H1 (cell line): ENCODE measurements at regions not wholly inside any gene's neighbourhood (a gene's known extent, or its start where the extent isn't known, plus 50 kb on each side); places are given as distances from the start of the nearest gene placed in this dataset.

Source experiments
- CTCF ChIA-PET: fragments of 300-600 bp; sonication (Branson Sonifier 250); formaldehyde crosslinking; loops from one replicate; lab custom pipeline; 2021; ENCODE audit not compliant: partially characterized antibody; lab: Charles Lee
- POLR2A ChIA-PET: fragments of 300-600 bp; sonication (Branson Sonifier 250); formaldehyde crosslinking; loops from one replicate; lab custom pipeline; 2021; ENCODE audit warnings: inconsistent platforms; ENCODE audit not compliant: partially characterized antibody; lab: Charles Lee
- DNase-seq, 2 experiments: peaks; one replicate each; pipeline versions ENCODE4 v3.0.0 to v3.0.0-alpha.2; 2010 to 2022; ENCODE audit warnings: low spot score in 2 of 2, low read depth in 1 of 2, mixed read lengths in 1 of 2
- FAIRE-seq: peaks from 2 replicates; lab custom pipeline; 2011; peaks lifted over from hg19 to GRCh38; lab: Jason Lieb, UNC
- H2AFZ ChIP-seq: 2 replicates; pipeline ENCODE4 v1.8.1; 2012; ENCODE audit warnings: low read length, inconsistent platforms
- H2AK5ac ChIP-seq: 2 replicates; pipeline ENCODE4 v1.6.1; 2013; ENCODE audit warnings: low read depth, low read length
- H2BK120ac ChIP-seq: replicated peaks from 2 replicates; pipeline ENCODE3; 2013; ENCODE audit warnings: low read depth, low read length, inconsistent platforms
- H2BK12ac ChIP-seq: 2 replicates; pipeline ENCODE4 v1.6.1; 2013; ENCODE audit warnings: low read depth, low read length
- H2BK15ac ChIP-seq: 2 replicates; pipeline ENCODE4 v1.6.1; 2013; ENCODE audit warnings: low read length
- H2BK20ac ChIP-seq: 2 replicates; pipeline ENCODE4 v1.6.1; 2013; ENCODE audit warnings: low read length
- H2BK5ac ChIP-seq: 2 replicates; pipeline ENCODE4 v1.6.1; 2013; ENCODE audit warnings: low read depth, low read length
- H3K14ac ChIP-seq: 2 replicates; pipeline ENCODE4 v1.6.1; 2013; ENCODE audit warnings: inconsistent platforms; ENCODE audit not compliant: insufficient read length
- H3K18ac ChIP-seq: 2 replicates; pipeline ENCODE4 v1.6.1; 2013; ENCODE audit warnings: low read length; ENCODE audit errors: extremely low read depth
- H3K23ac ChIP-seq: 2 replicates; pipeline ENCODE4 v1.6.1; 2013; ENCODE audit warnings: inconsistent platforms; ENCODE audit not compliant: insufficient read length
- H3K23me2 ChIP-seq: 2 replicates; pipeline ENCODE4 v1.6.1; 2013; ENCODE audit warnings: low read depth, low read length
- H3K27ac ChIP-seq: 2 replicates; pipeline ENCODE4 v1.6.1; 2011; ENCODE audit warnings: low read depth, low read length, inconsistent platforms
- H3K27me3 ChIP-seq, 4 experiments: replicated peaks in 1 of 4; 1 replicate in 1 of 4; 2 replicates in 3 of 4; pipeline versions ENCODE4 v1.6.1 to v1.8.1; 2011 to 2013; ENCODE audit warnings: low read length in 3 of 4, mild to moderate bottlenecking in 3 of 4, inconsistent platforms in 2 of 4, mixed read lengths in 2 of 4, moderate library complexity in 1 of 4; ENCODE audit not compliant: control insufficient read depth in 3 of 4, insufficient read depth in 3 of 4; ENCODE audit errors: extremely low read depth in 1 of 4
- H3K36me3 ChIP-seq, 4 experiments: 2 replicates each; pipeline versions ENCODE4 v1.6.1 to v1.8.1; 2011 to 2013; ENCODE audit warnings: mild to moderate bottlenecking in 4 of 4, low read length in 3 of 4, moderate library complexity in 2 of 4, control low read depth in 1 of 4, inconsistent platforms in 1 of 4; ENCODE audit not compliant: insufficient read depth in 4 of 4, control insufficient read depth in 2 of 4
- H3K4ac ChIP-seq: replicated peaks from 2 replicates; pipeline ENCODE3; 2013; ENCODE audit warnings: low read length, low read depth, mixed read lengths, inconsistent platforms; ENCODE audit not compliant: insufficient read length
- H3K4me1 ChIP-seq, 4 experiments: replicated peaks in 1 of 4; 1 replicate in 1 of 4; 2 replicates in 3 of 4; pipeline versions ENCODE4 v1.6.1 to v1.8.1; 2011 to 2013; ENCODE audit warnings: low read length in 3 of 4, inconsistent platforms in 2 of 4, mixed read lengths in 1 of 4; ENCODE audit not compliant: insufficient read depth in 4 of 4, control insufficient read depth in 3 of 4
- H3K4me2 ChIP-seq, 2 experiments: 2 replicates each; pipeline versions ENCODE4 v1.6.1 to v1.8.1; 2011 to 2013; ENCODE audit warnings: low read depth in 2 of 2, low read length in 2 of 2, control low read depth in 1 of 2, inconsistent platforms in 1 of 2, mild to moderate bottlenecking in 1 of 2; ENCODE audit not compliant: insufficient read depth in 1 of 2
- H3K4me3 ChIP-seq, 4 experiments: fragments of 200-600, 300-600 bp in 1 of 4; sonication (generic), shearing (Covaris generic), sonication (Bioruptor Twin) in 1 of 4; 2 replicates each; pipeline versions ENCODE4 v1.5.1 to v1.8.1; 2011 to 2016; ENCODE audit warnings: low read length in 4 of 4, low read depth in 3 of 4, control low read depth in 2 of 4, inconsistent platforms in 2 of 4, mild to moderate bottlenecking in 2 of 4, mixed read lengths in 1 of 4, moderate library complexity in 1 of 4; ENCODE audit not compliant: insufficient read depth in 2 of 4; ENCODE audit errors: extremely low read depth in 1 of 4
- H3K56ac ChIP-seq: replicated peaks from 2 replicates; pipeline ENCODE3; 2013; ENCODE audit warnings: low read depth, mild to moderate bottlenecking, mixed read lengths, low read length, inconsistent platforms; ENCODE audit not compliant: insufficient read length
- H3K79me1 ChIP-seq: 2 replicates; pipeline ENCODE4 v1.6.1; 2013; ENCODE audit warnings: low read depth, low read length, control low read depth
- H3K79me2 ChIP-seq, 2 experiments: 2 replicates each; pipeline versions ENCODE4 v1.6.1 to v1.8.1; 2012 to 2013; ENCODE audit warnings: low read length in 2 of 2, mild to moderate bottlenecking in 2 of 2, inconsistent platforms in 1 of 2; ENCODE audit not compliant: insufficient read depth in 2 of 2, control insufficient read depth in 1 of 2
- H3K9ac ChIP-seq, 4 experiments: replicated peaks in 1 of 4; 1 replicate in 1 of 4; 2 replicates in 3 of 4; pipeline versions ENCODE4 v1.6.1 to v1.8.1; 2011 to 2013; ENCODE audit warnings: low read depth in 3 of 4, low read length in 3 of 4, control low read depth in 2 of 4, mild to moderate bottlenecking in 2 of 4, moderate library complexity in 2 of 4, inconsistent platforms in 1 of 4; ENCODE audit errors: extremely low read depth in 1 of 4
- H3K9me3 ChIP-seq, 2 experiments: 2 replicates each; pipeline versions ENCODE4 v1.6.1 to v1.8.1; 2012 to 2013; ENCODE audit warnings: mild to moderate bottlenecking in 2 of 2, moderate library complexity in 2 of 2, control low read depth in 1 of 2, inconsistent platforms in 1 of 2, low read depth in 1 of 2, low read length in 1 of 2, mixed read lengths in 1 of 2; ENCODE audit not compliant: insufficient read depth in 2 of 2
- H4K20me1 ChIP-seq, 2 experiments: replicated peaks in 1 of 2; 2 replicates each; pipeline versions ENCODE3 to v1.8.1; 2011 to 2013; ENCODE audit warnings: inconsistent platforms in 2 of 2, low read length in 2 of 2, mild to moderate bottlenecking in 1 of 2; ENCODE audit not compliant: insufficient read depth in 2 of 2, control insufficient read depth in 1 of 2
- H4K5ac ChIP-seq: 2 replicates; pipeline ENCODE4 v1.6.1; 2013; ENCODE audit warnings: low read length, low read depth, mixed read lengths, inconsistent platforms; ENCODE audit not compliant: insufficient read length
- H4K8ac ChIP-seq: 2 replicates; pipeline ENCODE4 v1.8.0; 2013; ENCODE audit warnings: mild to moderate bottlenecking, moderate library complexity, low read length, inconsistent platforms; ENCODE audit not compliant: insufficient read depth; ENCODE audit errors: extremely low read depth
- H4K91ac ChIP-seq: replicated peaks from 2 replicates; pipeline ENCODE3; 2013; ENCODE audit warnings: low read length, mixed read lengths, inconsistent platforms; ENCODE audit not compliant: insufficient read length
- ASH2L ChIP-seq: fragments of 200-600, 300-600 bp; sonication (generic); IDR thresholded peaks from one replicate; pipeline ENCODE4 v1.7.1; 2017; ENCODE audit warnings: low read length
- KDM4A ChIP-seq: IDR thresholded peaks from one replicate; pipeline ENCODE4 v1.7.1; 2012; ENCODE audit warnings: low read depth, mild to moderate bottlenecking, moderate library complexity, low read length, inconsistent platforms; ENCODE audit not compliant: severe bottlenecking
- POU5F1 ChIP-seq: IDR thresholded peaks from 2 replicates; pipeline ENCODE4 v1.6.1; 2011; ENCODE audit warnings: low read depth, mild to moderate bottlenecking, low read length, moderate library complexity
- RFX5 ChIP-seq: IDR thresholded peaks from 2 replicates; pipeline ENCODE4 v1.6.1; 2011; ENCODE audit warnings: low read depth, low read length, improper control_type of control experiment, borderline replicate concordance
- TAF1 ChIP-seq: IDR thresholded peaks from 2 replicates; pipeline ENCODE4 v1.6.1; 2011; ENCODE audit warnings: mild to moderate bottlenecking, low read depth, low read length
- WGBS, 2 experiments: shearing (Covaris generic) in 1 of 2; methylation state at CpG; one replicate each; pipeline versions ENCODE4 v1.1.6 to v1.1.7; 2013 to 2015; ENCODE audit warnings: low lambda C conversion rate in 2 of 2, mixed read lengths in 2 of 2, inconsistent platforms in 1 of 2, low coverage in 1 of 2, missing lambda C conversion rate in 1 of 2; ENCODE audit not compliant: insufficient replicate concordance in 2 of 2, insufficient coverage in 1 of 2, insufficient read length in 1 of 2; ENCODE audit errors: extremely low coverage in 1 of 2, missing lambda C conversion rate in 1 of 2; 5-methylcytosine and 5-hydroxymethylcytosine counted together

- TF ChIP-seq POU5F1: no peak
These were observed 108.1 kb upstream of the ARRDC3 start (continued) for GRCh38 chr5:91491229-91491628.

DNA sequence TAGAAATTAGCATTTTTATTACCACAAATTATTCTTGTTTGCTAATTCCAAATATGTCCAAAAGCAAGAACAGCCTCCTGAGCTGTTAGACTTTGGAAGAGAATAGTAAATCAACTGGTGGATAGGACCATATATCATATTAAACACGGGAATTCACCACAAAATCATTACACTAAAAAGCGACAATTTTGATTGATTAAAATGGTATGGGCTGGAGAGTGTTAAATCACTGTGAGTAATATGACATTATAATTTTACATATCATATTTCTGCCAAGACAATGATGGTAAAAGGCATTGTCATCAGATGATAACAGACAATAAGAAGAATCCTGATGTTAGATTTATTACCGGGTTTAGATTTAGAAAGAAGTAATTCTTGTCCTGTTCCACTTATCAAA, 107.2 kb upstream of the ARRDC3 start:
- Histone ChIP-seq H3K4me2 (no peak overlapping the region), H3K9me3 (no peaks in the 10 kb centered on the region; a peak in 1 of 4 replicates), H3K9ac (no peak overlapping the region), H3K79me1 (no peaks in the 10 kb centered on the region), H4K5ac (no peak overlapping the region), H3K27ac (no peak overlapping the region), H3K56ac (no peak overlapping the region), H2BK5ac (no peak overlapping the region), H3K36me3 (no peaks in the 10 kb centered on the region), H2BK15ac (no peak overlapping the region), H2BK12ac (no peak overlapping the region), H4K8ac (no peak overlapping the region), H3K4me1 (no peaks in the 10 kb centered on the region; a peak in 1 of 7 replicates), H3K27me3 (no peaks in the 10 kb centered on the region), H3K79me2 (no peaks in the 10 kb centered on the region), H2BK20ac (no peak overlapping the region), H3K18ac (no peak overlapping the region), H4K91ac (no peak overlapping the region), H3K4ac (no peak overlapping the region), H3K23me2 (no peaks in the 10 kb centered on the region; the same call in 1 of the 2 replicates), H4K20me1 (no peaks in the 10 kb centered on the region), H3K4me3 (no peak overlapping the region), H2AK5ac (no peak overlapping the region), H2BK120ac (no peak overlapping the region), H2AFZ (no peak overlapping the region), H3K23ac (no peak overlapping the region), H3K14ac (no peak overlapping the region)
- ChIA-PET POLR2A (no interaction called here), CTCF (no interaction called here)
- FAIRE-seq (no peak), DNase-seq (no peak)
- WGBS, 2 experiments: 90% methylated on average over 3 of the region's 3 CpGs; no CpG with 5 or more reads in 1 of the 2 experiments
- TF ChIP-seq KDM4A: no peak
- TF ChIP-seq RFX5: no peak
- TF ChIP-seq ASH2L: no peak
- TF ChIP-seq TAF1: no peak
